ENCODE measurements at regions not wholly inside any gene's neighbourhood (a gene's known extent, or its start where the extent isn't known, plus 50 kb on each side); places are given as distances from the start of the nearest gene placed in this dataset.
"Not testable (repeated sequence)": the region's sequence is repeated elsewhere in the genome, so short reads cannot be mapped to it uniquely, and the experiment has no call there.

- DNase-seq, result no peak
These were observed 91.9 kb upstream of the PRR23C start for GRCh38 chr3:139136469-139137202.

DNA sequence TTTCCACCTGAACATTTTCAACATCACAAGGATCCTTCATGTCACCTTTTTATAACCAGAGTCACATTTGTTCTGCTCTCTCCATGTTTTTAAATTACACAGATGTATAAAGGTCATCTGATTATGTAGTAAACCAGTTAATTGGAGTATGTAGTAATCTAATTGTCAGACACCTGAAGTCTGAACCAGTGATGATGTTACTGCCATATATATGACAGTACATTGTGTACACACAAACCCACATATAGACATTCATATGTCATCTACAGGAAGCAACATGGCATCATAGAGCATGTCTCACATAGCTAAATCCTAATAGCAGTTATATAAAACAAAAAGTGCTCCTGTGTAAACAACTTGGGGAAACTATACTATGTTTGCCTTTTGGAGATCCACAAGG lies 95.9 kb upstream of the PRR23C start:
- no peak for DNase-seq

GRCh38 chr3:139145980-139146379 lies 101.3 kb upstream of the PRR23C start:
- DNase-seq, result not testable (repeated sequence)

DNA sequence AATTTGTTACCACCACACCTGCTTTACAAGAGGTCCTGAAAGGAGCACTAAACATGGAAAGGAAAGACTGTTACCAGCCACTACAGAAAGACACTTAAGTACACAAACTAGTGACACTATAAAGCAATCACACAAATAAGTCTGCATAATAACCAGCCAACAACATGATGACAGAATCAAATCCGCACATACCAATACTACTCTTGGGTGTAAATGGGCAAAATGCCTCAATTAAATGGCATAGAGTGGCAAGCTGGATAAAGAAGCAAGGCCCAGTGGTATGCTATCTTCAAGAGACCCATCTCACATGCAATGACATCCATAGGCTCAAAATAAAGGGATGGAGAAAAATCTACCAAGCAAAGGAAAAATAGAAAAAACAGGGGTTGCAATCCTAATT lies 106.8 kb upstream of the PRR23C start:
- DNase-seq, result no peak

GRCh38 chr3:139153434-139153833 lies 108.7 kb upstream of the PRR23C start:
- not testable (repeated sequence) for DNase-seq

DNA sequence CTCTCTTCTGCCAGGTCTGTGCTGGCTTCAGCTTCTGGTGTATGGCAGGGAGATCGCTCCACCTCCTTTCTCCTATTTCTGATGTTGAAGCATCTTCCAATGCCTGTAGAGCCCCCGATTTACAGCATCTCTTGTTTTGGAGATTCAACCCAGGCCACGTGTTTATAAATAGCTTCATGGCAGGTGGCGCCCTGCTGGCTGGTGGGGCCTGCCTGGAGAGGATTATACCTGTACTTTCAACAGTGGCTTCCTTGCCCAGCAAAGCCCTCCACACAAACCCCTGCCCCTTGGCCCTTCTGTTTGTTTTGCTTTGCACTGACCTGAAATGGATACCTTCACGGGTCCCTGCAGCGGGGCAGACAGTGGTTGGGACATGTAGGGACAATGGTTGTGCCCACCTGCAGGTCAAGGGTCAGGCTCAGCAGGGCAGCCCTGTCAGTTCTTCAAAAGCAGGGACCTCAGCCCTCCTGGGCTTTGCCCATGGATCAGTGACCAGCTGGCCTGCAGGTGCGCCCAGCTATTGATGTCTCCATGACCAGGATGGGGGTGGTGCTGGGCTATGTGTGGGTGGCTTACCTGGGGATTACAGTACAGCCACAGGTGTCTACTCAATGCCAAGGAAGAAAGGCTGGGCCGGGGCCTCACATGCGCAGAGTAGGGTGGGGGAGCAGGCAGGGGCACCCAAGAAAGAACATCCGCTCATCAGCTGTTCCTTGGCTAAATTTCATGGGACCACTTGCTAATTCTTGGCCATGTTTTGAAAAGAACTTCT lies 112.7 kb upstream of the PRR23C start:
- no peak for DNase-seq

- no peak for DNase-seq
These were observed 114.7 kb upstream of the PRR23C start for GRCh38 chr3:139159356-139159755.

- DNase-seq, result peak; percentile 4 to 48
These were observed 128.8 kb upstream of the PRR23C start for GRCh38 chr3:139173372-139174108.

DNA sequence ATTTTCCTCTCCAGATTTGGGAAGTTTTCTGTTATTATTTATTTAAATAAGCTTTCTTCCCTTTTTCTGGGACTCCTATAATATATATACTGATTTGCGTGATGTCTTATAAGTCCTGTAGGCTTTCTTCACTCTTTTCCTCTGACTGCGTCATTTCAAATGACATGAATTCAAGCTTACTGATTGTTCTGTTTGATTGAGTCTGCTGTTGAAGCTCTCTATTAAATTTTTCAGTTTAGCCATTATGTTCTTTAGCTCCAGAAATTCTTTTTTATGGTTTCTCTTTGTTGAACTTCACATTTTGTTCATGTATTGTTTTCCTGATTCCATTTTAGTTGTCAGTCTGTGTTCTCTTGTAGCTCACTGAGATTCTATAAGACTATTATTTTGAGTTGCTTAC lies 135.8 kb upstream of the PRR23C start:
- DNase-seq, result no peak

DNA sequence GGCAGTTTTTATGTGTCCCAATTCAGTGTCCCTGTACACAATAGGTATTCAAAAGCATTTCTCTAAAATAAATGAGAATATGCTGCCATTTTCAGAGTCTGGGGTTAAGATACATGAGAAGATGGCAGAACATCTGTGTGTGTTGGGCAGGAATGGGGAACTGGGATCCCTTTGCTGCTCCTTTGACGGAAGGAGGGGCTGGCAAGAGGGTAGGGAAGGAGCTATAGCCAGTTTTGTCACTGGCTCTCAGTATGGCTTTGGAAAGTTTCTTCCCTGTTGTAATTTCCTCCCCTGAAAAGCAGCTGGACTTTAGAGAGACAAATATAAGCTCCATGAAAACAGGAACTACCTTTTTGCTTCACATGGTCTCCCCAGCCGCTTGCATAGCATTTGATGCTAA lies 137.5 kb upstream of the PRR23C start:
- no peak for DNase-seq

- DNase-seq, result no peak
These were observed 137.9 kb upstream of the PRR23C start for GRCh38 chr3:139182598-139182997.

DNA sequence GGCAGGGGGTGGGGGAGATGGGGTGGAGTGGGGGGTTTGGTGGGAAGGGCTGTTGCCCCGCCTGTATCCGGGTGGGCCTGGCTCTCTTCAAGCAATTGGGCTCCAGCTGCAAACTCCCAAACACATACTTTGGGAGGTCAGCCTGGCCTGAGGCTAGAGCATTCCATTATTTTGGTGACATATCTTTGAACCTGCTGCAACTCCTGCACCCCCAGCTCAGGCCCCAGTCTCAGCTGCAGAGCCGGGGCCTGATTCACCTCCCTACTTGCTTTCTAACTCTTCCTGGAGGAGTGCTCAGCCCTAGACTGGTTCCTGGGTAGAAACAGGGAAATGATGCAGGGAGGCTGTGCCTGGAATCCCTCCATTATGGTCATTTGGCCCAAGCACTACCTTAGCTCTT lies 140.8 kb upstream of the PRR23C start:
- no peak for DNase-seq

- no peak for DNase-seq
These were observed 142.5 kb upstream of the PRR23C start for GRCh38 chr3:139187154-139187553.

DNA sequence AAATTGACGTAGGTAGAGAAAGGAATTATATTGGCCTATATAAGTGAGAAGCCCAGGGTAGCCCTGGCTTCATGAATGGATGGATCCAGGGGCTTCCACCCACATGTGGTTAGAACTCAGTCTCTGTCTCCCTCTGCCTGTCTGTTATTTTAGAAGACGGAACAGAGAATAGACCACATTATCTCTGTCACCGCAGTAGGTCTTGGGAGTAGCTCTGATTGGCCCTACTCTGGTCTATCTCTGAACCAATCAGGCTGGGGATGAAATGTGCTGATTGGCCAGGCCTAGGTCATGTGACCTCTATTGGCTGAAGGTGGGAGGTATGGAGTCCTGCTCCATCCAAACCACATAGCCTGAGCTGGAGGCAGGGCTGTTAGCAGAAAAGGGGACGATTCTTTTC lies 143.0 kb upstream of the PRR23C start:
- no peak for DNase-seq

DNA sequence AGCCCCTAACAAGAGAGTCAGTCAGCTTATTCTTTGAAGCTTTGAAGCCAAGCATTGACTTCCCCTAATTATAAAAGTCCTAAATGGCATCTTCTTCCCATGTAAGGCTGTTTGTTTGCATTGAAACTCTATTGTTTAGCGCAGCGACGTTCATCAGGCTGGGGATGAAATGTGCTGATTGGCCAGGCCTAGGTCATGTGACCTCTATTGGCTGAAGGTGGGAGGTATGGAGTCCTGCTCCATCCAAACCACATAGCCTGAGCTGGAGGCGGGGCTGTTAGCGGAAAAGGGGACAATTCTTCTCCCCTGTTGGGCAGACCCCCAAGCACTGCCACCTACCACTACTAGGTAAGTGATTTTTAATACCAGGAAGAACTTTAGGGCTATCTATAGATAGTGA lies 145.3 kb upstream of the PRR23C start:
- no peak for DNase-seq

DNA sequence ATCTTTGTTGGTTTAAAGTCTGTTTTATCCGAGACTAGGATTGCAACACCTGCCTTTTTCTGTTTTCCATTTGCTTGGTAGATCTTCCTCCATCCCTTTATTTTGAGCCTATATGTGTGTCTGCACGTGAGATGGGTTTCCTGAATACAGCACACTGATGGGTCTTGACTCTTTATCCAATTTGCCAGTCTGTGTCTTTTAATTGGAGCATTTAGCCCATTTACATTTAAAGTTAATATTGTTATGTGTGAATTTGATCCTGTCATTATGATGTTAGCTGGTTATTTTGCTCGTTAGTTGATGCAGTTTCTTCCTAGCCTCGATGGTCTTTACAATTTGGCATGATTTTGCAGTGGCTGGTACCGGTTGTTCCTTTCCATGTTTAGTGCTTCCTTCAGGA lies 149.4 kb upstream of the MRPS22 start:
- DNase-seq, result not testable (repeated sequence)

GRCh38 chr3:139196146-139196545 lies 147.7 kb upstream of the MRPS22 start:
- not testable (repeated sequence) for DNase-seq

DNA sequence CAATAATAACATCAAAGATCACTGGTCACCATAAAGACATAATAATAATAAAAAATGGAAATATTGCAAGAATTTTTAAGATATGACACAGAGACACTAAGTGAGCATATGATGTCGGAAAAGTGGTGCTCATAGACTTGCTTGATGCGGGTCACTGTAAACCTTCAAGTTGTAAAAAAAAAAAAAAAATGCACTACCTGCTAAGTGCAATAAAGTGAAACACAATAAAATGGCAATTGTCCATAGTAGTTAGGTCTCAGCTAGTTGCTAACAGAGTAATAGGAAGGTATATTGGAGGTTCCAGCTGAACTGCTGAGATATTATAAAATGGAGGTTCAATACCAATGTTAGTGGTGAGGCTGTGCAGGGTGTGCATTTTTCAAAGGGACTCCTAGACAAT lies 146.6 kb upstream of the MRPS22 start:
- no peak for DNase-seq

DNA sequence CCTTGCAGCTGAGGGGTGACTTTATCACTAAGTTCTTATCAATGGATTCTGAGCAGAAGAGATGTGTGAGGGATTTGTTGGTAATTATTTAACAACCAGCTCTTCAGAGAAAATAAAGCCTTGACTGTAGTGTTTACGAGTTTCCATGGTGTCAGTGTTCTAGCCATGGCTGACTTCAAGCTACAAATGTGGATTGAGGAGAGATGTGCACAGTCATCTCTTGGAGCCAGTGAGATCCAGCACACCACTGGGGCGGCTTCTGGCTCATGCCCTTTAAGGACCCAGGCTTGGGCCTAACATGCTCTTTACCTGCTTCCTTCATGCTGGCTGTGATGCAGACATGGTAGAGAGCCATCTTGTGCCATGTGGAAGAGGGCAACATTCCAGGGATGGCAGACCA lies 145.6 kb upstream of the MRPS22 start:
- no peak for DNase-seq

DNA sequence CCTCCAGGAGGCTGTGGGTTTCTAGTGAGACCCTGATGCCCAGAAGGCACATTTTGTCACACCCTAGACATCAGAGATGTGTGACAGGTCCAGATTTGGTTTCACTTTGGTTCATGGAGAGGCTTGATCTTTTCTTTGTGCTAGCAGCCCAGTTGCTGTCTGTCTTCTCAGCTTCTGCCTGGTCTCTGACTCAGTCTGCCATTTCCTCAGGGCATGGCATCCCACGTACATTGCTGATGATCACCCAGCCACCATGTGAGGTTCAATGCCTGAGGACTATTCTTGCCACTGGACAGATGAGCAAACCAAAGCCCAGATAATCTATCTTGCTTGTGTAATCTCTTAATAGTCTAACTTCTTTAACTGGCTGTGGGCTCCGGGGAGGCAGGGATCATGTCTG lies 144.9 kb upstream of the MRPS22 start:
- DNase-seq, result no peak

DNA sequence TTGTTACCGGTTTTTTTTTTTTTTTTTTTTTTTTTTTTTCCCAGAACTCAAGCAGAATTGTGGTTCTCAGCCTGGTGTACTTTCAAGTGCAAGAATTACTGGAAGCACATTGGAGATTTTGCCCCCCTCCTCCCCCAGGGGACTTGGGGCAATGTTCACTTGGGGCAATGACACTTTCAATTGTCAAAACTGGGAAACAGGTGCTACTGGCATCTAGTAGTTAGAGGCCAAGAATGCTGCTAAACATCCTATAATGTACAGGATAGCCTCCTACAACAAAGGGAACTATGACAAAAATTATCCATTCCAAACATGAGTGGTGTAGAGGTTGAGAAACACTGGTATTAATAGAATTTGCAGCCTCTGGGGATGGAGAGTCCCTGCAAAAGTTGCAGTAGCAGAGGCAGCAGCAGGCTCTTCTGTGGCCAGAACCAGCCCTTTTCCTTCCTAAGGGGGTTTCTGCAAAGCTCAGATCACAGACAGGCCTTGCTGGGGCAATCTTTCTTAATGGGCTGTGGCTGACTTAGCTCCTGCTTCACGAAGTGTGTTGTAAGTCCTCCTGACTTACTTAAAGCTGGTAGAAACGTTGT lies 144.3 kb upstream of the MRPS22 start:
- peak in 1 of 2 donors; percentile 10 for DNase-seq

- DNase-seq, result no peak
These were observed 142.2 kb upstream of the MRPS22 start for GRCh38 chr3:139201446-139202225.
